ENCODE measurements at regions not wholly inside any gene's neighbourhood (a gene's known extent, or its start where the extent isn't known, plus 50 kb on each side); places are given as distances from the start of the nearest gene placed in this dataset.

DNA sequence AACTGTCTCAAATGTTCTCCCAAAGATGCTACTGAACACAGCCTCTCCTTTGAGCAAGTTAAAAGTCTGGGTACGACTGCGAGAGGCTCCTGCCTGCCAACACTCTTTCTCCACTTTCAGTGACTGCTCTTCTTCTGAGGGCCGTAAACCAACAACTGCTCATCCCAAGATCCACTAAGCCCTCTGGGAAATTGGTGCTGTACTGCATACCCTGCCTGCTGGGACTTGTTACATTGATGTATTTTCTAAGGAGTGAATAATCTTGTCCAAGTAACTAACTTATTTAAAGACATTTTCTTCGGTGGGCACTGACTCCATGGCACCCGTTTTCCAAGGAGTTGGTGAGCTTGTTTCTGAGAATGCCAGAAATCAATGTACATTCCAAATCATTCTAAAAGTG, 87.2 kb downstream of the ZNF280B start:
- no peak overlapping the region for H3K4me3 Mint-ChIP-seq
- Histone ChIP-seq H3K4me3 (ENCODE audit: low read length) (no peak overlapping the region), H3K27me3 (ENCODE audit: control insufficient read depth, insufficient read depth, low read length, poor library complexity, severe bottlenecking) (peaks cover 87% of the 10 kb centered on the region), H3K27ac (ENCODE audit: low read depth, low read length) (no peak overlapping the region), H3K36me3 (ENCODE audit: control insufficient read depth, insufficient read depth, low read length) (no peaks in the 10 kb centered on the region), H3K9ac (ENCODE audit: extremely low read depth, low read length, poor library complexity, severe bottlenecking) (no peak overlapping the region), H3K4me1 (ENCODE audit: control insufficient read depth, insufficient read depth, low read length) (no peaks in the 10 kb centered on the region), H3K9me3 (ENCODE audit: control insufficient read depth, low read length) (no peaks in the 10 kb centered on the region)
- H3K4me1 Mint-ChIP-seq, result no peaks in the 10 kb centered on the region
- TF ChIP-seq CTCF (conservative IDR thresholded peaks at IDR 0.05), result no peak
- H3K27ac Mint-ChIP-seq, result no peak overlapping the region
- WGBS, 2 experiments (ENCODE audit: insufficient coverage in 1 of 2, insufficient read length in 1 of 2), result 38 to 65% methylated on average over 3 to 5 of the region's 5 CpGs
- no peaks in the 10 kb centered on the region for H3K36me3 Mint-ChIP-seq (ENCODE audit: low read depth)
- DNase-seq, result no peak
- H3K27me3 Mint-ChIP-seq (ENCODE audit: insufficient read depth), result peaks cover 97% of the 10 kb centered on the region
- H3K9me3 Mint-ChIP-seq, result no peaks in the 10 kb centered on the region

DNA sequence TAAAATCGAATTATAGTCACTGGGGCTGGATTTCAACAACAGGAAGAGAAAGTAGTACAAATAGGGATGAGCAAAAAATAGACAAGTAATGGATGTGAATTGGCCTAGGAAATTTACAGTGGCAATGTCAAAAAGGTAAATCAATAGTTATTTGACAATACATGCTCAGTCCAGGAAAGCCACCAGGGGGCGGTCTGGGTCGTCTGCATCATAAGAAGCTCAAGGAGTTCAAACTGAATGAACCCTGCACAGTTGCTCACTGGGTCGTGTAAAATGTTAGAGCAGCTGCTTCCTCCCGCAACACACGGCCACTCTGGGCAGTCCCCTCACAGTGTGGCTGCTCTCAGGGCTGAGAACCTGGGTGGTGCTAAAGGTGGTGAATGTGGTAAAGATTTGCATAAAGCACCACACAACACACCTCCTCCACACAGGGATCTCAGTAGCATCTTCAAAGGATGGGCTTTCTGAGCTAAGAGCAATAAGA, 85.9 kb downstream of the ZNF280B start:
- TF ChIP-seq CTCF (conservative IDR thresholded peaks at IDR 0.05), result peak; percentile 94
- Histone ChIP-seq H3K4me1 (ENCODE audit: control insufficient read depth, insufficient read depth, low read length) (no peaks in the 10 kb centered on the region), H3K9me3 (ENCODE audit: control insufficient read depth, low read length) (no peaks in the 10 kb centered on the region), H3K36me3 (ENCODE audit: control insufficient read depth, insufficient read depth, low read length) (no peaks in the 10 kb centered on the region), H3K4me3 (ENCODE audit: low read length) (no peak overlapping the region), H3K27ac (ENCODE audit: low read depth, low read length) (no peak overlapping the region), H3K9ac (ENCODE audit: extremely low read depth, low read length, poor library complexity, severe bottlenecking) (no peak overlapping the region), H3K27me3 (ENCODE audit: control insufficient read depth, insufficient read depth, low read length, poor library complexity, severe bottlenecking) (peaks cover 87% of the 10 kb centered on the region)
- peaks cover 97% of the 10 kb centered on the region for H3K27me3 Mint-ChIP-seq (ENCODE audit: insufficient read depth)
- no peaks in the 10 kb centered on the region for H3K9me3 Mint-ChIP-seq
- WGBS, 2 experiments (ENCODE audit: insufficient coverage in 1 of 2, insufficient read length in 1 of 2), result 0 to 11% methylated on average over 2 to 6 of the region's 6 CpGs
- H3K27ac Mint-ChIP-seq, result no peak overlapping the region
- DNase-seq, result peak; percentile 90
- H3K36me3 Mint-ChIP-seq (ENCODE audit: low read depth), result no peaks in the 10 kb centered on the region
- no peaks in the 10 kb centered on the region for H3K4me1 Mint-ChIP-seq
- no peak overlapping the region for H3K4me3 Mint-ChIP-seq

DNA sequence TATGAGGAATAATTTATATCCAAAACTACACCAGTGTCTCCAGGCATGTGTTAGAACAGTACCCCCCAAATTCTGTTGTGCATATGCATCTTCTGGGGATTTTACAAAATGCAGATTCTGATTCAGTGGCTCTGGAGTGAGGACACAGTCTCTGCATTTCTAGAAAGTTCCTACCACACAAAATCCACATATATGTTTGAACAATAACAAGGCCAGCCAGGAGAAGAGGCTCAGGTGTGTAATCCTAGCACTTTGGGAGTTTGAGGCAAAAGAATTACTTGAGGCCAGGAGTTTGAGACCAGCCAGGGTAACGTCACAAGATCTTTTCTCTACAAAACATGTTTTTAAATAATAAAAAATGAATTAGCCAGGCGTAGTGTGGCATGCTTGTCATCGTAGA, 84.9 kb downstream of the ZNF280B start:
- Mint-ChIP-seq H3K27ac (no peak overlapping the region), H3K4me1 (no peaks in the 10 kb centered on the region), H3K4me3 (no peak overlapping the region), H3K27me3 (ENCODE audit: insufficient read depth) (peaks cover 97% of the 10 kb centered on the region), H3K36me3 (ENCODE audit: low read depth) (no peaks in the 10 kb centered on the region), H3K9me3 (no peaks in the 10 kb centered on the region)
- Histone ChIP-seq H3K36me3 (ENCODE audit: control insufficient read depth, insufficient read depth, low read length) (no peaks in the 10 kb centered on the region), H3K4me3 (ENCODE audit: low read length) (no peak overlapping the region), H3K27me3 (ENCODE audit: control insufficient read depth, insufficient read depth, low read length, poor library complexity, severe bottlenecking) (peaks cover 87% of the 10 kb centered on the region), H3K9me3 (ENCODE audit: control insufficient read depth, low read length) (no peaks in the 10 kb centered on the region), H3K9ac (ENCODE audit: extremely low read depth, low read length, poor library complexity, severe bottlenecking) (no peak overlapping the region), H3K4me1 (ENCODE audit: control insufficient read depth, insufficient read depth, low read length) (no peaks in the 10 kb centered on the region), H3K27ac (ENCODE audit: low read depth, low read length) (no peak overlapping the region)
- 93% methylated on average over 3 of the region's 3 CpGs; no CpG with 5 or more reads in 1 of the 2 experiments for WGBS, 2 experiments (ENCODE audit: insufficient coverage in 1 of 2, insufficient read length in 1 of 2)
- TF ChIP-seq CTCF (conservative IDR thresholded peaks at IDR 0.05), result no peak
- no peak for DNase-seq

Measured in endodermal cell (in vitro differentiated cells).